Gastroesophageal sphincter (tissue), 3 donors: ENCODE measurements at regions not wholly inside any gene's neighbourhood (a gene's known extent, or its start where the extent isn't known, plus 50 kb on each side); places are given as distances from the start of the nearest gene placed in this dataset.

ENCODE experiments used
- CTCF ChIP-seq, 4 experiments: fragments of 200-600 bp in 2 of 4; fragments of 450-650 bp in 2 of 4; sonication (generic) in 1 of 4; IDR thresholded peaks; one replicate each; pipeline ENCODE4 v1.5.1; 2017 to 2019; ENCODE audit warnings: antibody characterized with exemption in 4 of 4, mild to moderate bottlenecking in 2 of 4, moderate library complexity in 2 of 4
- EP300 ChIP-seq: sonication (generic); formaldehyde crosslinking; IDR thresholded peaks from one replicate; pipeline ENCODE4 v1.6.1; 2017; ENCODE audit warnings: antibody characterized with exemption, mild to moderate bottlenecking

GRCh38 chr13:97135883-97136282, 86.2 kb upstream of the MBNL2 start:
- TF ChIP-seq CTCF (IDR thresholded peaks at IDR 0.05) (no peak), EP300 (no peak)
